ENCODE measurements at regions not wholly inside any gene's neighbourhood (a gene's known extent, or its start where the extent isn't known, plus 50 kb on each side); places are given as distances from the start of the nearest gene placed in this dataset.

DNA sequence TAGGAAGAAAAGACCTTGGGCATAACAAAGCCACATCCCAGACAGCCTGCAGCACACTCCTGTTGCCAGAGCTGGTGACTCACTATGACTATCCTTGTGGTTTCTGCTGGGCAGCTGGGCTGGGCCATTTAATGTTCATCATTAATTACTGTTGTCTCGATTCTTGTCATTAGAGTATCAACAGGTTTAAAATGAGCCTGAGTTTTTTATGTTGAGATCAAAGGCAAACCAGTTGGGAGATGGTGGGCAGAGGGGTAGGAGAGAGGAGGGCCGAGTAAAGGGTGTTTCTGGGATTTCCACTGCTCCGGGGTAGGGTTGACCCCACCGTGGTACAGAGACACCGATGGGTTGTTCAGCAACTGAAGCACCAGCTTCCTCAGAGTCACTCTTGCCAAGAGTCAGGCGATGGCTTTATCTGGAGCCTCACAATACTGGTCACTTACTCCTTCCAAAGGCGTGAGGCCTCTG is 128.7 kb upstream of the LYZL1 start:
- TF ChIP-seq SRF (IDR thresholded peaks at IDR 0.05; ENCODE audit: low read depth) (peak; percentile 70), JUND (IDR thresholded peaks at IDR 0.05) (peak; percentile 94), EZH2 (IDR thresholded peaks at IDR 0.05) (no peak), POLR2AphosphoS5 (IDR thresholded peaks at IDR 0.05; ENCODE audit: low read depth, low read length) (peak; percentile 34; the same call in 1 of the 2 replicates), POLR2A (IDR thresholded peaks at IDR 0.05; ENCODE audit: borderline replicate concordance, extremely low read depth, insufficient read depth, insufficient read length) (no peak), ZBTB33 (IDR thresholded peaks at IDR 0.05; ENCODE audit: extremely low read depth, insufficient replicate concordance, low read length) (no peak), ZFX (IDR thresholded peaks at IDR 0.05) (no peak)
- TF ChIP-seq, protein P1, sequence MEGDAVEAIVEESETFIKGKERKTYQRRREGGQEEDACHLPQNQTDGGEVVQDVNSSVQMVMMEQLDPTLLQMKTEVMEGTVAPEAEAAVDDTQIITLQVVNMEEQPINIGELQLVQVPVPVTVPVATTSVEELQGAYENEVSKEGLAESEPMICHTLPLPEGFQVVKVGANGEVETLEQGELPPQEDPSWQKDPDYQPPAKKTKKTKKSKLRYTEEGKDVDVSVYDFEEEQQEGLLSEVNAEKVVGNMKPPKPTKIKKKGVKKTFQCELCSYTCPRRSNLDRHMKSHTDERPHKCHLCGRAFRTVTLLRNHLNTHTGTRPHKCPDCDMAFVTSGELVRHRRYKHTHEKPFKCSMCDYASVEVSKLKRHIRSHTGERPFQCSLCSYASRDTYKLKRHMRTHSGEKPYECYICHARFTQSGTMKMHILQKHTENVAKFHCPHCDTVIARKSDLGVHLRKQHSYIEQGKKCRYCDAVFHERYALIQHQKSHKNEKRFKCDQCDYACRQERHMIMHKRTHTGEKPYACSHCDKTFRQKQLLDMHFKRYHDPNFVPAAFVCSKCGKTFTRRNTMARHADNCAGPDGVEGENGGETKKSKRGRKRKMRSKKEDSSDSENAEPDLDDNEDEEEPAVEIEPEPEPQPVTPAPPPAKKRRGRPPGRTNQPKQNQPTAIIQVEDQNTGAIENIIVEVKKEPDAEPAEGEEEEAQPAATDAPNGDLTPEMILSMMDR (IDR thresholded peaks at IDR 0.05 in 2 of 3, conservative IDR thresholded peaks at IDR 0.05 in 1 of 3; ENCODE audit: borderline replicate concordance in 1 of 3, insufficient read depth in 1 of 3, low read depth in 2 of 3, low read length in 2 of 3) = no peak
- TF ChIP-seq, protein P2, sequence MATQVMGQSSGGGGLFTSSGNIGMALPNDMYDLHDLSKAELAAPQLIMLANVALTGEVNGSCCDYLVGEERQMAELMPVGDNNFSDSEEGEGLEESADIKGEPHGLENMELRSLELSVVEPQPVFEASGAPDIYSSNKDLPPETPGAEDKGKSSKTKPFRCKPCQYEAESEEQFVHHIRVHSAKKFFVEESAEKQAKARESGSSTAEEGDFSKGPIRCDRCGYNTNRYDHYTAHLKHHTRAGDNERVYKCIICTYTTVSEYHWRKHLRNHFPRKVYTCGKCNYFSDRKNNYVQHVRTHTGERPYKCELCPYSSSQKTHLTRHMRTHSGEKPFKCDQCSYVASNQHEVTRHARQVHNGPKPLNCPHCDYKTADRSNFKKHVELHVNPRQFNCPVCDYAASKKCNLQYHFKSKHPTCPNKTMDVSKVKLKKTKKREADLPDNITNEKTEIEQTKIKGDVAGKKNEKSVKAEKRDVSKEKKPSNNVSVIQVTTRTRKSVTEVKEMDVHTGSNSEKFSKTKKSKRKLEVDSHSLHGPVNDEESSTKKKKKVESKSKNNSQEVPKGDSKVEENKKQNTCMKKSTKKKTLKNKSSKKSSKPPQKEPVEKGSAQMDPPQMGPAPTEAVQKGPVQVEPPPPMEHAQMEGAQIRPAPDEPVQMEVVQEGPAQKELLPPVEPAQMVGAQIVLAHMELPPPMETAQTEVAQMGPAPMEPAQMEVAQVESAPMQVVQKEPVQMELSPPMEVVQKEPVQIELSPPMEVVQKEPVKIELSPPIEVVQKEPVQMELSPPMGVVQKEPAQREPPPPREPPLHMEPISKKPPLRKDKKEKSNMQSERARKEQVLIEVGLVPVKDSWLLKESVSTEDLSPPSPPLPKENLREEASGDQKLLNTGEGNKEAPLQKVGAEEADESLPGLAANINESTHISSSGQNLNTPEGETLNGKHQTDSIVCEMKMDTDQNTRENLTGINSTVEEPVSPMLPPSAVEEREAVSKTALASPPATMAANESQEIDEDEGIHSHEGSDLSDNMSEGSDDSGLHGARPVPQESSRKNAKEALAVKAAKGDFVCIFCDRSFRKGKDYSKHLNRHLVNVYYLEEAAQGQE (IDR thresholded peaks at IDR 0.05; ENCODE audit: low read depth) = no peak

Data from HCT116 (cell line).